K562 (cell line): ENCODE measurements at regions not wholly inside any gene's neighbourhood (a gene's known extent, or its start where the extent isn't known, plus 50 kb on each side); places are given as distances from the start of the nearest gene placed in this dataset.

ENCODE experiments used
- ATAC-seq: fragments of 200-7000 bp; cut with Tn5 transposase; 3 replicates; pipeline ENCODE4 v1.9.1; 2020; ENCODE audit warnings: moderate library complexity
- BruUV-seq: library from RNA; stranded (reverse); fragments of 400-500 nt; replicated peaks from 2 replicates; lab custom pipeline; 2021; lab: Mats Ljungman, UMichigan
- CTCF ChIA-PET: fragments of 300-600 bp; formaldehyde crosslinking; extraction: SDS; loops from one replicate; lab custom pipeline; 2021; ENCODE audit warnings: low intra/inter-chr PET ratio; lab: Yijun Ruan, JAX
- POLR2A ChIA-PET: fragments of 300-600, 350-650 bp; sonication (Branson Sonifier 250); formaldehyde crosslinking; extraction: SDS; loops from one replicate; lab custom pipeline; 2021; ENCODE audit warnings: antibody characterized with exemption, inconsistent platforms; lab: Yijun Ruan, JAX
- DNase-seq, 4 experiments: peaks; one replicate each; pipeline versions ENCODE4 v3.0.0 to v3.0.0-alpha.2; 2011 to 2018; ENCODE audit warnings: low spot score in 3 of 4, mixed read lengths in 3 of 4; ENCODE audit errors: extremely low read depth in 1 of 4
- FAIRE-seq: peaks from 2 replicates; lab custom pipeline; 2011; peaks lifted over from hg19 to GRCh38; lab: Jason Lieb, UNC
- H2AFZ ChIP-seq: 2 replicates; pipeline ENCODE4 v1.6.0; 2011; ENCODE audit warnings: low read depth, low read length, control low read depth, inconsistent platforms
- H3K27ac ChIP-seq: fragments of 200-600 bp; 3 replicates; pipeline ENCODE4 v1.8.0; 2011; ENCODE audit warnings: low read depth, mild to moderate bottlenecking, control low read depth, inconsistent platforms, low read length, moderate library complexity, mixed read lengths; ENCODE audit errors: extremely low read depth
- H3K27me3 ChIP-seq, 2 experiments: fragments of 300-600 bp in 1 of 2; 2 replicates in 1 of 2; 3 replicates in 1 of 2; pipeline versions ENCODE4 v1.6.0 to v1.8.0; 2011; ENCODE audit warnings: inconsistent platforms in 2 of 2, low read length in 2 of 2, mild to moderate bottlenecking in 1 of 2, mixed read lengths in 1 of 2, moderate library complexity in 1 of 2; ENCODE audit not compliant: control insufficient read depth in 2 of 2, insufficient read depth in 2 of 2
- H3K36me3 ChIP-seq: fragments of 300-600 bp; 3 replicates; pipeline ENCODE4 v1.8.0; 2011; ENCODE audit warnings: mild to moderate bottlenecking, low read length, inconsistent platforms; ENCODE audit not compliant: control insufficient read depth, insufficient read depth
- H3K4me1 ChIP-seq, 2 experiments: fragments of 200-600 bp in 1 of 2; replicated peaks in 1 of 2; 2 replicates in 1 of 2; 3 replicates in 1 of 2; pipeline versions ENCODE4 v1.5.1 to v1.8.0; 2011; ENCODE audit warnings: inconsistent platforms in 2 of 2, low read length in 2 of 2, mild to moderate bottlenecking in 1 of 2, mixed read lengths in 1 of 2, moderate library complexity in 1 of 2; ENCODE audit not compliant: control insufficient read depth in 2 of 2, insufficient read depth in 2 of 2
- H3K4me2 ChIP-seq: 2 replicates; pipeline ENCODE4 v1.6.1; 2011; ENCODE audit warnings: low read length, control low read depth, inconsistent platforms, mixed read lengths; ENCODE audit not compliant: insufficient read depth
- H3K4me3 ChIP-seq: fragments of 200-600 bp; sonication (generic), shearing (Covaris generic); 2 replicates; pipeline ENCODE4 v1.5.1; 2016; ENCODE audit warnings: control low read depth, inconsistent platforms
- H3K79me2 ChIP-seq: fragments of 200-600 bp; 3 replicates; pipeline ENCODE4 v1.8.0; 2011; ENCODE audit warnings: low read length, inconsistent platforms; ENCODE audit not compliant: control insufficient read depth, insufficient read depth
- H3K9ac ChIP-seq, 2 experiments: 2 replicates each; pipeline versions ENCODE4 v1.6.0 to v1.6.1; 2011; ENCODE audit warnings: low read depth in 2 of 2, low read length in 2 of 2, control low read depth in 1 of 2, inconsistent platforms in 1 of 2, mild to moderate bottlenecking in 1 of 2, mixed read lengths in 1 of 2; ENCODE audit not compliant: insufficient read depth in 1 of 2
- H3K9me1 ChIP-seq: one replicate; pipeline ENCODE4 v1.6.0; 2011; ENCODE audit warnings: inconsistent platforms, mild to moderate bottlenecking, low read length, moderate library complexity; ENCODE audit not compliant: control insufficient read depth, insufficient read depth
- H3K9me3 ChIP-seq: replicated peaks from 2 replicates; pipeline ENCODE4 v1.5.1; 2011; ENCODE audit warnings: low read depth, low read length, inconsistent platforms; ENCODE audit not compliant: control insufficient read depth, insufficient read depth
- H4K20me1 ChIP-seq: replicated peaks from 2 replicates; pipeline ENCODE4 v1.6.1; 2011; ENCODE audit warnings: low read length, inconsistent platforms, mixed read lengths; ENCODE audit not compliant: control insufficient read depth, insufficient read depth
- CHD2 ChIP-seq: IDR thresholded peaks from 2 replicates; pipeline ENCODE4 v1.6.1; 2011; ENCODE audit warnings: low read depth, low read length
- FOXA3 ChIP-seq, 2 experiments: fragments of 450-650 bp in 1 of 2; sonication (generic) in 1 of 2; formaldehyde crosslinking; IDR thresholded peaks in 1 of 2; conservative IDR thresholded peaks in 1 of 2; 2 replicates each; pipeline versions ENCODE4 v1.4.0 to v1.8.0; 2020 to 2022; ENCODE audit warnings: mild to moderate bottlenecking in 2 of 2, missing genetic modification reagents in 1 of 2
- GATA2 ChIP-seq: sonication (generic); formaldehyde crosslinking; IDR thresholded peaks from 2 replicates; pipeline ENCODE4 v1.4.0; 2020; ENCODE audit warnings: mild to moderate bottlenecking, missing genetic modification reagents
- HNRNPK ChIP-seq: fragments of 200-400 bp; formaldehyde crosslinking; IDR thresholded peaks from one replicate; pipeline ENCODE4 v1.6.1; 2018; ENCODE audit warnings: mild to moderate bottlenecking, low read depth, low read length; ENCODE audit not compliant: poor library complexity, severe bottlenecking
- MEF2A ChIP-seq: IDR thresholded peaks from 2 replicates; pipeline ENCODE4 v1.6.1; 2011; ENCODE audit warnings: low read depth, mild to moderate bottlenecking, low read length, moderate library complexity; ENCODE audit not compliant: control insufficient read depth
- MYBL2 ChIP-seq, 2 experiments: fragments of 450-650 bp in 1 of 2; sonication (generic) in 1 of 2; formaldehyde crosslinking in 1 of 2; IDR thresholded peaks; 2 replicates each; pipeline versions ENCODE4 v1.6.1 to v1.8.1; 2017 to 2022; ENCODE audit warnings: borderline replicate concordance in 1 of 2, inconsistent platforms in 1 of 2, low read depth in 1 of 2, mild to moderate bottlenecking in 1 of 2, missing genetic modification reagents in 1 of 2, moderate library complexity in 1 of 2
- NCOA4 ChIP-seq: fragments of 450-650 bp; IDR thresholded peaks from 2 replicates; pipeline ENCODE4 v1.6.1; 2018; ENCODE audit warnings: mild to moderate bottlenecking; ENCODE audit not compliant: partially characterized antibody
- PHTF2 ChIP-seq: fragments of 250-450 bp; sonication (Bioruptor Pico); IDR thresholded peaks from 2 replicates; pipeline ENCODE4 v1.5.0; 2021; ENCODE audit warnings: mild to moderate bottlenecking
- PRDM10 ChIP-seq: fragments of 450-650 bp; IDR thresholded peaks from 2 replicates; pipeline ENCODE4 v1.6.1; 2018; ENCODE audit not compliant: partially characterized antibody
- PTBP1 ChIP-seq: fragments of 200-400 bp; formaldehyde crosslinking; IDR thresholded peaks from 2 replicates; pipeline ENCODE4 v1.6.1; 2017; ENCODE audit warnings: low read depth, low read length
- PURB ChIP-seq: sonication (generic); formaldehyde crosslinking; IDR thresholded peaks from 2 replicates; pipeline ENCODE4 v1.9.0; 2021; ENCODE audit warnings: low read depth, mild to moderate bottlenecking, missing genetic modification reagents
- RNF219 ChIP-seq: fragments of 250-450 bp; sonication (Bioruptor Pico); IDR thresholded peaks from 2 replicates; pipeline ENCODE4 v1.5.0; 2022; ENCODE audit warnings: mild to moderate bottlenecking
- SRSF1 ChIP-seq: fragments of 200-400 bp; formaldehyde crosslinking; IDR thresholded peaks from 2 replicates; pipeline ENCODE4 v1.6.1; 2017; ENCODE audit warnings: mild to moderate bottlenecking, low read depth, low read length, moderate library complexity
- THAP7 ChIP-seq: fragments of 250-450 bp; sonication (Bioruptor Pico); IDR thresholded peaks from 2 replicates; pipeline ENCODE4 v1.5.0; 2021
- ZNF282 ChIP-seq: sonication (generic); formaldehyde crosslinking; IDR thresholded peaks from 2 replicates; pipeline ENCODE4 v1.8.1; 2023; ENCODE audit warnings: missing genetic modification reagents
- WGBS: fragments of 100-300 bp; shearing (Covaris generic); methylation state at CpG from one replicate; pipeline ENCODE4 v1.1.6; 2016; ENCODE audit warnings: low coverage, mixed read lengths; ENCODE audit not compliant: insufficient coverage; ENCODE audit errors: missing lambda C conversion rate; 5-methylcytosine and 5-hydroxymethylcytosine counted together
- in situ Hi-C: fragments of 300-500 bp; cut with MboI; formaldehyde crosslinking; loops from 4 replicates; pipeline ENCODE4 v1.15.0; 2018; ENCODE audit warnings: inconsistent platforms, mixed read lengths
- intact Hi-C: fragments of 100-400 bp; cut with micrococcal nuclease; formaldehyde crosslinking; loops from 2 replicates; pipeline ENCODE4 v1.14.2; 2022

GRCh38 chr1:219398815-219399396 is 214.0 kb downstream of the ZC3H11B start:
- POLR2A ChIA-PET, result no interaction called here
- Histone ChIP-seq H3K4me1 (no peaks in the 10 kb centered on the region), H2AFZ (no peak overlapping the region), H3K27me3 (no peaks in the 10 kb centered on the region), H3K4me3 (no peak overlapping the region), H3K4me2 (no peak overlapping the region), H3K79me2 (no peaks in the 10 kb centered on the region), H4K20me1 (no peaks in the 10 kb centered on the region), H3K36me3 (no peaks in the 10 kb centered on the region), H3K27ac (no peak overlapping the region), H3K9me1 (no peaks in the 10 kb centered on the region), H3K9me3 (no peaks in the 10 kb centered on the region; the same call in 1 of the 2 replicates), H3K9ac (no peak overlapping the region)
- CTCF ChIA-PET, result no interaction called here
- ATAC-seq (no peak), DNase-seq (no peak), FAIRE-seq (no peak)
- 0% methylated on average over 2 of the region's 2 CpGs for WGBS
- no TSS peak for BruUV-seq
- in situ Hi-C loops (no loop called here), intact Hi-C loops (no loop called here)
- TF ChIP-seq GATA2 (CRISPR knock-in tag) (no peak), PHTF2 (no peak), MEF2A (no peak), HNRNPK (no peak), PURB (no peak), RNF219 (CRISPR knock-in tag) (no peak), PTBP1 (no peak), ZNF282 (CRISPR knock-in tag) (no peak), NCOA4 (no peak), PRDM10 (no peak), FOXA3 (CRISPR knock-in tag; conservative IDR thresholded peaks at IDR 0.05 in 1 of 2, IDR thresholded peaks at IDR 0.05 in 1 of 2) (no peak), CHD2 (no peak), SRSF1 (no peak), THAP7 (CRISPR knock-in tag) (no peak), MYBL2 (IDR thresholded peaks at IDR 0.05; ENCODE audit: low read depth) (no peak), MYBL2 (CRISPR knock-in tag; IDR thresholded peaks at IDR 0.05; ENCODE audit: borderline replicate concordance) (no peak)
